PC-3 (cell line): ENCODE measurements at regions not wholly inside any gene's neighbourhood (a gene's known extent, or its start where the extent isn't known, plus 50 kb on each side); places are given as distances from the start of the nearest gene placed in this dataset.

Experiments
- ATAC-seq: fragments of 200-7000 bp; cut with Tn5 transposase; 2 replicates; pipeline ENCODE4 v1.9.1; 2020; ENCODE audit warnings: mild to moderate bottlenecking, moderate library complexity
- BruUV-seq: library from RNA; stranded (reverse); fragments of 400-500 nt; replicated peaks from 2 replicates; lab custom pipeline; 2021; lab: Mats Ljungman, UMichigan
- CTCF ChIA-PET: fragments of 300-600 bp; sonication (Branson Sonifier 250); formaldehyde crosslinking; loops from one replicate; lab custom pipeline; 2022; ENCODE audit warnings: antibody characterized with exemption; lab: Charles Lee
- POLR2A ChIA-PET: fragments of 300-600 bp; sonication (Branson Sonifier 250); formaldehyde crosslinking; loops from one replicate; lab custom pipeline; 2022; ENCODE audit warnings: antibody characterized with exemption; ENCODE audit not compliant: unreplicated experiment; lab: Charles Lee
- DNase-seq: peaks from one replicate; pipeline ENCODE4 v3.0.0-alpha.2; 2015
- H2AFZ ChIP-seq: fragments of 300-600 bp; sonication (generic); 2 replicates; pipeline ENCODE4 v1.6.0; 2016; ENCODE audit warnings: antibody characterized with exemption, low read length
- H3F3A ChIP-seq: fragments of 300-600 bp; sonication (generic); one replicate; pipeline ENCODE4 v1.6.0; 2017; ENCODE audit warnings: antibody characterized with exemption, low read length, control low read depth, mild to moderate bottlenecking; ENCODE audit not compliant: unreplicated experiment
- H3K27ac ChIP-seq: fragments of 300-600 bp; sonication (generic); 2 replicates; pipeline ENCODE4 v1.5.1; 2016; ENCODE audit warnings: mild to moderate bottlenecking, low read length
- H3K27me3 ChIP-seq: fragments of 300-600 bp; sonication (generic); 2 replicates; pipeline ENCODE4 v1.6.1; 2016; ENCODE audit warnings: low read length, mixed read lengths
- H3K36me3 ChIP-seq: fragments of 300-600 bp; sonication (generic); 2 replicates; pipeline ENCODE4 v1.6.1; 2016; ENCODE audit warnings: low read depth, mixed run types, low read length, mixed read lengths
- H3K4me1 ChIP-seq: fragments of 300-600 bp; sonication (generic); 2 replicates; pipeline ENCODE4 v1.5.1; 2016; ENCODE audit warnings: low read length; ENCODE audit not compliant: insufficient read depth
- H3K4me2 ChIP-seq: fragments of 300-600 bp; sonication (generic); 2 replicates; pipeline ENCODE4 v1.6.0; 2016; ENCODE audit warnings: low read length
- H3K4me3 ChIP-seq: fragments of 300-600 bp; sonication (generic); 2 replicates; pipeline ENCODE4 v1.5.1; 2016; ENCODE audit warnings: mild to moderate bottlenecking, low read length, mixed read lengths
- H3K79me2 ChIP-seq: fragments of 300-600 bp; sonication (generic); 2 replicates; pipeline ENCODE4 v1.6.1; 2017; ENCODE audit warnings: low read length, mixed read lengths
- H3K9ac ChIP-seq: fragments of 300-600 bp; sonication (generic); 2 replicates; pipeline ENCODE4 v1.6.0; 2016; ENCODE audit warnings: mild to moderate bottlenecking, low read length
- H3K9me2 ChIP-seq: fragments of 300-600 bp; sonication (generic); replicated peaks from 2 replicates; pipeline ENCODE4 v1.6.1; 2016; ENCODE audit warnings: mixed run types, low read length, mixed read lengths
- H3K9me3 ChIP-seq: fragments of 300-600 bp; sonication (generic); 2 replicates; pipeline ENCODE4 v1.6.1; 2016; ENCODE audit warnings: low read length, mixed read lengths
- H4K20me1 ChIP-seq: fragments of 300-600 bp; sonication (generic); 2 replicates; pipeline ENCODE4 v1.6.1; 2016; ENCODE audit warnings: low read length, mixed read lengths
- CTCF ChIP-seq: fragments of 300-600 bp; sonication (generic); conservative IDR thresholded peaks from 2 replicates; pipeline ENCODE4 v1.5.1; 2017; ENCODE audit warnings: antibody characterized with exemption, low read depth, mild to moderate bottlenecking, low read length
- EZH2 ChIP-seq: fragments of 300-600 bp; sonication (generic); IDR thresholded peaks from one replicate; pipeline ENCODE4 v1.6.1; 2017; ENCODE audit warnings: antibody characterized with exemption, mild to moderate bottlenecking, low read length; ENCODE audit not compliant: unreplicated experiment
- EZH2phosphoT487 ChIP-seq: fragments of 300-600 bp; sonication (generic); IDR thresholded peaks from 2 replicates; pipeline ENCODE4 v1.6.1; 2018; ENCODE audit warnings: mild to moderate bottlenecking, antibody characterized with exemption, low read length, borderline replicate concordance
- intact Hi-C: fragments of 100-400 bp; cut with micrococcal nuclease; formaldehyde crosslinking; loops from 2 replicates; pipeline ENCODE4 v1.9.0; 2023

- intact Hi-C loops: no loop called here
- H3K27ac ChIP-seq: peak overlapping the region; percentile 94
- POLR2A ChIA-PET: interaction anchor here (0.6 kb wide), 1 partner anchor 1440 kb away, joined by 3 read pairs; no protein-coding TSS in a partner anchor
- no peaks in the 10 kb centered on the region for H3K9me2 ChIP-seq
- no peak overlapping the region for H2AFZ ChIP-seq
- no peaks in the 10 kb centered on the region for H3K36me3 ChIP-seq
- no peaks in the 10 kb centered on the region for H3K9me3 ChIP-seq
- no peaks in the 10 kb centered on the region for H3K27me3 ChIP-seq
- TF ChIP-seq EZH2 (no peak), EZH2phosphoT487 (no peak), CTCF (no peak)
- DNase-seq (no peak), ATAC-seq (no peak)
- no peaks in the 10 kb centered on the region for H3F3A ChIP-seq
- H3K4me3 ChIP-seq: no peak overlapping the region
- no peak overlapping the region for H3K4me2 ChIP-seq
- H3K9ac ChIP-seq: peak overlapping the region; percentile 83
- H4K20me1 ChIP-seq: no peaks in the 10 kb centered on the region
- BruUV-seq: no TSS peak
- peaks cover 19% of the 10 kb centered on the region for H3K4me1 ChIP-seq
- CTCF ChIA-PET: no interaction called here
- H3K79me2 ChIP-seq: no peaks in the 10 kb centered on the region
Observed at GRCh38 chr6:141484711-141485110, 648.0 kb upstream of the GJE1 start.

GRCh38 chr6:141483598-141484061 is 649.1 kb upstream of the GJE1 start:
- DNase-seq: peak; percentile 80
- H3K9ac ChIP-seq: peak overlapping the region; percentile 83
- H4K20me1 ChIP-seq: no peaks in the 10 kb centered on the region
- peak overlapping the region; percentile 16; the same call in 1 of the 2 replicates for H3K4me3 ChIP-seq
- H2AFZ ChIP-seq: peak overlapping the region; percentile 11; the same call in 1 of the 2 replicates
- H3F3A ChIP-seq: no peaks in the 10 kb centered on the region
- no peak for TF ChIP-seq CTCF
- TF ChIP-seq EZH2: no peak
- no peak for TF ChIP-seq EZH2phosphoT487
- ATAC-seq: peak; percentile 97
- CTCF ChIA-PET: interaction anchor here (0.6 kb wide), 1 partner anchor 32 kb away, joined by 3 read pairs; no protein-coding TSS in a partner anchor
- H3K79me2 ChIP-seq: no peaks in the 10 kb centered on the region
- H3K9me2 ChIP-seq: no peaks in the 10 kb centered on the region
- no peaks in the 10 kb centered on the region for H3K27me3 ChIP-seq
- no peaks in the 10 kb centered on the region for H3K36me3 ChIP-seq
- no TSS peak for BruUV-seq
- POLR2A ChIA-PET: no interaction called here
- intact Hi-C loops: no loop called here
- peaks cover 19% of the 10 kb centered on the region for H3K4me1 ChIP-seq
- H3K9me3 ChIP-seq: no peaks in the 10 kb centered on the region
- peak overlapping the region; percentile 94 for H3K27ac ChIP-seq
- H3K4me2 ChIP-seq: peak overlapping the region; percentile 68
